CD14-positive monocyte (primary cell): ENCODE measurements at regions not wholly inside any gene's neighbourhood (a gene's known extent, or its start where the extent isn't known, plus 50 kb on each side); places are given as distances from the start of the nearest gene placed in this dataset.

Experiments used
- DNase-seq, 3 donors: peaks; one replicate each; pipeline ENCODE4 v3.0.0-alpha.2; 2011 to 2022
- H2AFZ ChIP-seq: 2 replicates; pipeline ENCODE4 v1.6.0; 2012; ENCODE audit warnings: mild to moderate bottlenecking, low read depth, low read length, inconsistent platforms; ENCODE audit not compliant: insufficient read depth, poor library complexity, severe bottlenecking
- H3K27ac ChIP-seq, 2 donors: 1 replicate in 1 of 2; 2 replicates in 1 of 2; pipeline ENCODE4 v1.5.1; 2012 to 2013; ENCODE audit warnings: low read length in 2 of 2, control low read depth in 1 of 2, inconsistent platforms in 1 of 2, low read depth in 1 of 2, mild to moderate bottlenecking in 1 of 2
- H3K27me3 ChIP-seq, 2 donors: one replicate each; pipeline versions ENCODE4 v1.6.0 to v1.6.1; 2011 to 2013; ENCODE audit warnings: low read length in 2 of 2; ENCODE audit not compliant: control insufficient read depth in 2 of 2, insufficient read depth in 2 of 2
- H3K36me3 ChIP-seq, 2 donors: replicated peaks in 1 of 2; 1 replicate in 1 of 2; 2 replicates in 1 of 2; pipeline versions ENCODE4 v1.5.1 to v1.6.1; 2012 to 2013; ENCODE audit warnings: low read length in 2 of 2, control low read depth in 1 of 2, inconsistent platforms in 1 of 2, mild to moderate bottlenecking in 1 of 2; ENCODE audit not compliant: insufficient read depth in 2 of 2, control insufficient read depth in 1 of 2
- H3K4me1 ChIP-seq, 2 donors: 1 replicate in 1 of 2; 2 replicates in 1 of 2; pipeline versions ENCODE4 v1.5.1 to v1.6.1; 2012 to 2013; ENCODE audit warnings: low read length in 2 of 2, control low read depth in 1 of 2, inconsistent platforms in 1 of 2, mild to moderate bottlenecking in 1 of 2, moderate library complexity in 1 of 2; ENCODE audit not compliant: insufficient read depth in 2 of 2, control insufficient read depth in 1 of 2
- H3K4me2 ChIP-seq: replicated peaks from 2 replicates; pipeline ENCODE3; 2012; ENCODE audit warnings: low read length, moderate library complexity, mild to moderate bottlenecking; ENCODE audit not compliant: poor library complexity, severe bottlenecking; ENCODE audit errors: extremely low read depth
- H3K4me3 ChIP-seq, 3 experiments: fragments of 200-600 bp in 1 of 3; sonication (generic) in 1 of 3; replicated peaks in 1 of 3; 1 replicate in 2 of 3; 2 replicates in 1 of 3; pipeline ENCODE4 v1.5.1; 2011 to 2013; ENCODE audit warnings: low read length in 3 of 3, mild to moderate bottlenecking in 3 of 3, control low read depth in 2 of 3, low read depth in 2 of 3, inconsistent platforms in 1 of 3, moderate library complexity in 1 of 3
- H3K79me2 ChIP-seq: 2 replicates; pipeline ENCODE4 v1.6.0; 2012; ENCODE audit warnings: mild to moderate bottlenecking, control low read depth, inconsistent platforms, low read length, moderate library complexity; ENCODE audit not compliant: insufficient read depth
- H3K9ac ChIP-seq: 2 replicates; pipeline ENCODE4 v1.6.0; 2017; ENCODE audit warnings: low read length, mild to moderate bottlenecking; ENCODE audit not compliant: insufficient read depth, poor library complexity, severe bottlenecking
- H3K9me3 ChIP-seq, 2 donors: replicated peaks in 1 of 2; 1 replicate in 1 of 2; 2 replicates in 1 of 2; pipeline versions ENCODE4 v1.5.1 to v1.6.1; 2012 to 2013; ENCODE audit warnings: low read length in 2 of 2, control low read depth in 1 of 2; ENCODE audit not compliant: control insufficient read depth in 1 of 2, insufficient read depth in 1 of 2
- H4K20me1 ChIP-seq: 2 replicates; pipeline ENCODE4 v1.6.0; 2012; ENCODE audit warnings: mild to moderate bottlenecking, low read length, control low read depth, moderate library complexity; ENCODE audit not compliant: insufficient read depth
- H3K27ac Mint-ChIP-seq, 7 donors: one replicate each; pipeline ENCODE4 v1.8.0; 2020; ENCODE audit warnings: mild to moderate bottlenecking in 7 of 7, mixed read lengths in 7 of 7, moderate library complexity in 6 of 7, inconsistent platforms in 2 of 7
- H3K27me3 Mint-ChIP-seq, 3 donors: one replicate each; pipeline ENCODE4 v1.8.0; 2021 to 2022; ENCODE audit warnings: low read depth in 3 of 3, mild to moderate bottlenecking in 3 of 3, mixed read lengths in 3 of 3, moderate library complexity in 3 of 3, inconsistent platforms in 1 of 3
- H3K36me3 Mint-ChIP-seq, 2 donors: one replicate each; pipeline ENCODE4 v1.8.0; 2020; ENCODE audit warnings: mixed read lengths in 2 of 2, inconsistent platforms in 1 of 2, mild to moderate bottlenecking in 1 of 2
- H3K4me1 Mint-ChIP-seq: one replicate; pipeline ENCODE4 v1.8.0; 2020; ENCODE audit warnings: mild to moderate bottlenecking, mixed read lengths
- H3K4me3 Mint-ChIP-seq, 2 donors: one replicate each; pipeline ENCODE4 v1.8.0; 2020; ENCODE audit warnings: mild to moderate bottlenecking in 2 of 2, mixed read lengths in 2 of 2, moderate library complexity in 1 of 2
- H3K9me3 Mint-ChIP-seq, 7 donors: one replicate each; pipeline ENCODE4 v1.8.0; 2020 to 2022; ENCODE audit warnings: mixed read lengths in 7 of 7, mild to moderate bottlenecking in 6 of 7, moderate library complexity in 6 of 7, inconsistent platforms in 2 of 7
- CTCF ChIP-seq: fragments of 200-600 bp; IDR thresholded peaks from one replicate; pipeline ENCODE4 v1.8.0; 2022; ENCODE audit warnings: antibody characterized with exemption, mild to moderate bottlenecking
- WGBS: methylation state at CpG from one replicate; pipeline ENCODE4 v1.1.5; 2013; ENCODE audit warnings: missing lambda C conversion rate; ENCODE audit not compliant: insufficient coverage; 5-methylcytosine and 5-hydroxymethylcytosine counted together
- intact Hi-C, 2 donors: fragments of 100-400 bp; cut with micrococcal nuclease; formaldehyde crosslinking; loops; one replicate each; pipeline versions ENCODE4 v1.15.0 to v1.15.1; 2023

- no peaks in the 10 kb centered on the region for H3K4me1 ChIP-seq
- no peaks in the 10 kb centered on the region for H3K79me2 ChIP-seq
- H3K27me3 Mint-ChIP-seq, result peaks cover 0 to 8% (median 5%) of the 10 kb centered on the region in 3 donors
- no peak for DNase-seq
- intact Hi-C loops, result no loop called here
- no peak for TF ChIP-seq CTCF
- H3K4me1 Mint-ChIP-seq, result no peaks in the 10 kb centered on the region
- H3K4me2 ChIP-seq, result no peak overlapping the region
- H3K9ac ChIP-seq, result no peak overlapping the region
- no peaks in the 10 kb centered on the region for H3K36me3 Mint-ChIP-seq
- H3K27me3 ChIP-seq, result no peaks in the 10 kb centered on the region
- no peak overlapping the region for H3K4me3 Mint-ChIP-seq
- no peaks in the 10 kb centered on the region for H3K36me3 ChIP-seq
- no peak overlapping the region for H3K27ac ChIP-seq
- H3K9me3 ChIP-seq, result peaks cover 5 to 17% of the 10 kb centered on the region in 2 donors
- no peaks in the 10 kb centered on the region for H4K20me1 ChIP-seq
- H3K4me3 ChIP-seq, result no peak overlapping the region
- H3K27ac Mint-ChIP-seq, result no peak overlapping the region
- peaks cover 7 to 25% (median 11%) of the 10 kb centered on the region in 7 donors for H3K9me3 Mint-ChIP-seq
- 87% methylated on average over 10 of the region's 10 CpGs for WGBS
- no peak overlapping the region for H2AFZ ChIP-seq
These were observed 71.4 kb upstream of the COL5A1 start for GRCh38 chr9:134570151-134570621.

- no peak for DNase-seq
- no peak overlapping the region for H3K27ac ChIP-seq
- no peak for TF ChIP-seq CTCF
- Mint-ChIP-seq H3K9me3 (peaks cover 7 to 21% (median 11%) of the 10 kb centered on the region in 7 donors), H3K4me3 (no peak overlapping the region), H3K27ac (no peak overlapping the region), H3K27me3 (peaks cover 0 to 8% (median 5%) of the 10 kb centered on the region in 3 donors), H3K4me1 (no peaks in the 10 kb centered on the region), H3K36me3 (no peaks in the 10 kb centered on the region)
- H3K36me3 ChIP-seq, result no peaks in the 10 kb centered on the region
- H4K20me1 ChIP-seq, result no peaks in the 10 kb centered on the region
- H3K79me2 ChIP-seq, result no peaks in the 10 kb centered on the region
- no peaks in the 10 kb centered on the region for H3K27me3 ChIP-seq
- no peak overlapping the region for H3K9ac ChIP-seq
- no peak overlapping the region for H3K4me2 ChIP-seq
- WGBS, result 88% methylated on average over 16 of the region's 18 CpGs
- intact Hi-C loops, result no loop called here
- peaks cover 5 to 13% of the 10 kb centered on the region in 2 donors for H3K9me3 ChIP-seq
- no peaks in the 10 kb centered on the region for H3K4me1 ChIP-seq
- no peak overlapping the region for H3K4me3 ChIP-seq
- no peak overlapping the region for H2AFZ ChIP-seq
These were observed 70.8 kb upstream of the COL5A1 start for GRCh38 chr9:134570711-134571325.
